ENCODE measurements at regions not wholly inside any gene's neighbourhood (a gene's known extent, or its start where the extent isn't known, plus 50 kb on each side); places are given as distances from the start of the nearest gene placed in this dataset.
"Not testable (repeated sequence)": the region's sequence is repeated elsewhere in the genome, so short reads cannot be mapped to it uniquely, and the experiment has no call there.

GRCh38 chr7:110461621-110462020 is 629.3 kb upstream of the LRRN3 start:
- Histone ChIP-seq H3K4me3 (no peak overlapping the region), H3K27ac (no peak overlapping the region), H3K9me3 (no peaks in the 10 kb centered on the region), H3K36me3 (no peaks in the 10 kb centered on the region), H3K4me1 (no peaks in the 10 kb centered on the region), H3K27me3 (no peaks in the 10 kb centered on the region)
- intact Hi-C loops (cut with DNase I; ENCODE audit: low total_unique reads) = no loop called here
- no peak for DNase-seq
- TF ChIP-seq, protein P1, sequence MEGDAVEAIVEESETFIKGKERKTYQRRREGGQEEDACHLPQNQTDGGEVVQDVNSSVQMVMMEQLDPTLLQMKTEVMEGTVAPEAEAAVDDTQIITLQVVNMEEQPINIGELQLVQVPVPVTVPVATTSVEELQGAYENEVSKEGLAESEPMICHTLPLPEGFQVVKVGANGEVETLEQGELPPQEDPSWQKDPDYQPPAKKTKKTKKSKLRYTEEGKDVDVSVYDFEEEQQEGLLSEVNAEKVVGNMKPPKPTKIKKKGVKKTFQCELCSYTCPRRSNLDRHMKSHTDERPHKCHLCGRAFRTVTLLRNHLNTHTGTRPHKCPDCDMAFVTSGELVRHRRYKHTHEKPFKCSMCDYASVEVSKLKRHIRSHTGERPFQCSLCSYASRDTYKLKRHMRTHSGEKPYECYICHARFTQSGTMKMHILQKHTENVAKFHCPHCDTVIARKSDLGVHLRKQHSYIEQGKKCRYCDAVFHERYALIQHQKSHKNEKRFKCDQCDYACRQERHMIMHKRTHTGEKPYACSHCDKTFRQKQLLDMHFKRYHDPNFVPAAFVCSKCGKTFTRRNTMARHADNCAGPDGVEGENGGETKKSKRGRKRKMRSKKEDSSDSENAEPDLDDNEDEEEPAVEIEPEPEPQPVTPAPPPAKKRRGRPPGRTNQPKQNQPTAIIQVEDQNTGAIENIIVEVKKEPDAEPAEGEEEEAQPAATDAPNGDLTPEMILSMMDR (IDR thresholded peaks at IDR 0.05) = no peak

GRCh38 chr7:110470420-110470819 is 620.5 kb upstream of the LRRN3 start:
- no peak for DNase-seq
- no peaks in the 10 kb centered on the region for H3K36me3 ChIP-seq
- H3K4me3 ChIP-seq = no peak overlapping the region
- H3K27ac ChIP-seq = no peak overlapping the region
- no peaks in the 10 kb centered on the region for H3K27me3 ChIP-seq
- intact Hi-C loops (cut with DNase I; ENCODE audit: low total_unique reads) = no loop called here
- TF ChIP-seq, protein P1 (IDR thresholded peaks at IDR 0.05) = no peak
- H3K9me3 ChIP-seq = no peaks in the 10 kb centered on the region
- no peaks in the 10 kb centered on the region for H3K4me1 ChIP-seq

GRCh38 chr7:110472419-110472818 is 618.5 kb upstream of the LRRN3 start:
- H3K27me3 ChIP-seq; H3K27ac ChIP-seq; H3K9me3 ChIP-seq; DNase-seq; H3K4me1 ChIP-seq; intact Hi-C loops (cut with DNase I; ENCODE audit: low total_unique reads); H3K4me3 ChIP-seq; H3K36me3 ChIP-seq: not testable (repeated sequence)

GRCh38 chr7:110480964-110481363 is 610.0 kb upstream of the LRRN3 start:
- Histone ChIP-seq H3K27ac (no peak overlapping the region), H3K4me3 (no peak overlapping the region), H3K36me3 (no peaks in the 10 kb centered on the region), H3K27me3 (no peaks in the 10 kb centered on the region), H3K4me1 (no peaks in the 10 kb centered on the region), H3K9me3 (peaks cover 0 to 5% (median 0%) of the 10 kb centered on the region in 3 donors)
- intact Hi-C loops (cut with DNase I; ENCODE audit: low total_unique reads) = no loop called here
- TF ChIP-seq, protein P1 (IDR thresholded peaks at IDR 0.05) = no peak
- DNase-seq = no peak

DNA sequence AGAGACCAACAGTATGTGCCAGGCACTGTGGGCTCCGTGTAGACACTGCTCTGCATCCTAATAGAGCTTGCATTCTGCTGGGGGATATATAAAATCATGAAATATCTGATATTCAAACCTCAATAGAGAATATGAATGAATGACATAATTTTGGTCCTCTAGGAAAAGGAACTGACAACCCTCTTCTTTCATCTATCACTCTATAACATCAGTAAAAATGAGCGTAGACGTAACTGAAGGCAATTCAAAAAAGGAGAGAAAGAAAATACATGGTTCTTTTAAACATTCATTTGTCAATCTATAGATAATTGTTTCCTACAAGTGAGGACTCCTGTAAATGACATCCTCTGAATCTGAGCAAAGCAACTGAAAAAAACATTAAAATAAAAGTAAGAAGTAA is 607.4 kb upstream of the LRRN3 start:
- H3K4me3 ChIP-seq = no peak overlapping the region
- intact Hi-C loops (cut with DNase I; ENCODE audit: low total_unique reads) = no loop called here
- TF ChIP-seq, protein P1 (IDR thresholded peaks at IDR 0.05) = no peak
- H3K27ac ChIP-seq = no peak overlapping the region
- peaks cover 0 to 5% (median 0%) of the 10 kb centered on the region in 3 donors for H3K9me3 ChIP-seq
- H3K27me3 ChIP-seq = no peaks in the 10 kb centered on the region
- H3K36me3 ChIP-seq = no peaks in the 10 kb centered on the region
- no peak for DNase-seq
- H3K4me1 ChIP-seq = no peaks in the 10 kb centered on the region

DNA sequence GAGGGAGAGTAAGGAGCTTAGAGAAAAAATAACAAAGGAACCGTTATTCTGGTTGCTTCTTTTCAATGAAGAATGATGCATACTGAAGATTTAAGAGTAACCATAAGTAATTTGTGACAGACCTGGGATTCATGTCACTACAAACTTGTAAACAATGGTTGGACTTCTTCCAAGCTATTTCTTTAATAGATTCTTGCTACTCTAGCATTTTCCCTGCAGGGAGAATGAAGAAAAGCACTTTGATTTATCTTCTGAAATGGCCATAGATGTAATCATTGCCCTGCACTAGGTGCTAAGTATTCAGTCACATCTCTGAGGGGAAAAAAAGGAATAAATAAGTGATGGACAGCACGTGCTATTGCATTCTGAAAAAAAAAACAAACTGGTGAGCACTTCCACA is 606.6 kb upstream of the LRRN3 start:
- no peak for DNase-seq
- intact Hi-C loops (cut with DNase I; ENCODE audit: low total_unique reads) = no loop called here
- Histone ChIP-seq H3K4me1 (no peaks in the 10 kb centered on the region), H3K27ac (no peak overlapping the region), H3K9me3 (peaks cover 0 to 5% (median 0%) of the 10 kb centered on the region in 3 donors), H3K4me3 (no peak overlapping the region), H3K27me3 (no peaks in the 10 kb centered on the region), H3K36me3 (no peaks in the 10 kb centered on the region)
- TF ChIP-seq, protein P1 (IDR thresholded peaks at IDR 0.05) = no peak

Measured in tibial artery (tissue), 4 donors.